ENCODE measurements at regions not wholly inside any gene's neighbourhood (a gene's known extent, or its start where the extent isn't known, plus 50 kb on each side); places are given as distances from the start of the nearest gene placed in this dataset.

GRCh38 chr6:93932175-93932574 lies 512.8 kb upstream of the EPHA7 start:
- TF ChIP-seq CTCF (IDR thresholded peaks at IDR 0.05) (no peak), POLR2A (IDR thresholded peaks at IDR 0.05) (no peak)

Measured in right lobe of liver (tissue), 4 donors.